NCI-H82 treated with DMSO at 0.1 percent for 48 hours (cell line): ENCODE measurements at regions not wholly inside any gene's neighbourhood (a gene's known extent, or its start where the extent isn't known, plus 50 kb on each side); places are given as distances from the start of the nearest gene placed in this dataset.
A peak's percentile ranks its signal among the peaks of the same experiment; 100 is the strongest.

ENCODE experiments used
- DNase-seq: peaks from one replicate; lab custom pipeline; 2025; ENCODE audit not compliant: unreplicated experiment; lab: John Stamatoyannopoulos, UW

GRCh38 chr6:99867026-99867425 lies 127.0 kb downstream of the MCHR2 start:
- DNase-seq = no peak

- peak; percentile 34 for DNase-seq
These were observed 125.8 kb downstream of the MCHR2 start for GRCh38 chr6:99868074-99868702.
